Activated naive CD8-positive, alpha-beta T cell treated with anti-CD3 and anti-CD28 coated beads, Interleukin-2, amount 50 U/mL, for 16 hours (primary cell): ENCODE measurements at regions not wholly inside any gene's neighbourhood (a gene's known extent, or its start where the extent isn't known, plus 50 kb on each side); places are given as distances from the start of the nearest gene placed in this dataset.
"Not testable (repeated sequence)": the region's sequence is repeated elsewhere in the genome, so short reads cannot be mapped to it uniquely, and the experiment has no call there.

Source experiments
- DNase-seq: peaks from one replicate; pipeline ENCODE4 v3.0.0-alpha.2; 2020; ENCODE audit warnings: low read depth, low spot score

GRCh38 chr6:5838656-5839396, 167.9 kb downstream of the NRN1 start:
- no peak for DNase-seq

- no peak for DNase-seq
Measured at GRCh38 chr6:5837323-5837722, 169.4 kb downstream of the NRN1 start.

- DNase-seq, result not testable (repeated sequence)
Measured at GRCh38 chr6:5836597-5836996, 170.1 kb downstream of the NRN1 start.

- DNase-seq, result no peak
Measured at GRCh38 chr6:5833120-5833519, 173.6 kb downstream of the NRN1 start.

GRCh38 chr6:5832668-5833067, 174.1 kb downstream of the NRN1 start:
- no peak for DNase-seq

- not testable (repeated sequence) for DNase-seq
Measured at GRCh38 chr6:5831219-5831862, 175.4 kb downstream of the NRN1 start.

- no peak for DNase-seq
Measured at GRCh38 chr6:5828296-5828695, 178.4 kb downstream of the NRN1 start.

- DNase-seq, result no peak
Measured at GRCh38 chr6:5827056-5827904, 179.4 kb downstream of the NRN1 start.

- not testable (repeated sequence) for DNase-seq
Measured at GRCh38 chr6:5824382-5824983, 182.2 kb downstream of the NRN1 start.
